CD4-positive, alpha-beta T cell treated with Interleukin-21 for 1 hour (primary cell): ENCODE measurements at regions not wholly inside any gene's neighbourhood (a gene's known extent, or its start where the extent isn't known, plus 50 kb on each side); places are given as distances from the start of the nearest gene placed in this dataset.
A peak's percentile ranks its signal among the peaks of the same experiment; 100 is the strongest.

Experiments
- DNase-seq: peaks from one replicate; pipeline ENCODE4 v3.0.0-alpha.2; 2020

DNA sequence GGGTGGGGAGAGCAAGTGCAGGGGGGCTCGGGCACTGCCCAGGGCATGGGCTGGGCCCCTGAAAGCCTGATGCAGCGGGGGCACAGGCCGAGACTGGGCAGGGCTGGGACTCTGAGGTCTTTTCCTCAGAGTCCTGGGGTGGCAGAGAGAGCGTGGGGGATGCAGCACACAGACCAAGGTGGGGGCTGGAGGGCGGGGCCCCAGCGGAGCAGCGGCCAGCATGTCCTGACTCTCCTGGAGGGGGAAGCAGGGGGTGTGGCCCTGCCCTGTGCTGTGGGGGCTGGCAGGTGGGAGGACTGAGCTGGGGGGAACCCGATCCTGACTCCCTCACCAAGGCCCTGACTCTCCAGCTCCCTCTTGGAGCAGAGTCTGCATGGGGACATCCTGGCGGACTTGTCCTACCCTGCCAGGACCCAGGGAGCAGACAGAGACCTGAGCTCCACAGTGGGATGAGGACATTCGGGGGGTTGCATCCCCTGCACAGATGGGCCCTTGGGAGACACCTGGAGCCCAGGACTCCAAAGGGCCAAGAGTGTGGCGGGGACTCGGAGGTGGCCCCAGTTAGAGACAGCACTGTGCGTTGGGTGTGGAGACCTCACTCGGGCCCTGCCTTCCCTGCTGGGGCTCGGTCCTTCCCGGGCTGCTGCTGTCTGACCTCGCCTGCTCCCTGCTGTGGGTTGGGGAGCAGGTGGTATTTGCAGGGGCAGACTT, 326.1 kb downstream of the TMEM121 start:
- no peak for DNase-seq

DNA sequence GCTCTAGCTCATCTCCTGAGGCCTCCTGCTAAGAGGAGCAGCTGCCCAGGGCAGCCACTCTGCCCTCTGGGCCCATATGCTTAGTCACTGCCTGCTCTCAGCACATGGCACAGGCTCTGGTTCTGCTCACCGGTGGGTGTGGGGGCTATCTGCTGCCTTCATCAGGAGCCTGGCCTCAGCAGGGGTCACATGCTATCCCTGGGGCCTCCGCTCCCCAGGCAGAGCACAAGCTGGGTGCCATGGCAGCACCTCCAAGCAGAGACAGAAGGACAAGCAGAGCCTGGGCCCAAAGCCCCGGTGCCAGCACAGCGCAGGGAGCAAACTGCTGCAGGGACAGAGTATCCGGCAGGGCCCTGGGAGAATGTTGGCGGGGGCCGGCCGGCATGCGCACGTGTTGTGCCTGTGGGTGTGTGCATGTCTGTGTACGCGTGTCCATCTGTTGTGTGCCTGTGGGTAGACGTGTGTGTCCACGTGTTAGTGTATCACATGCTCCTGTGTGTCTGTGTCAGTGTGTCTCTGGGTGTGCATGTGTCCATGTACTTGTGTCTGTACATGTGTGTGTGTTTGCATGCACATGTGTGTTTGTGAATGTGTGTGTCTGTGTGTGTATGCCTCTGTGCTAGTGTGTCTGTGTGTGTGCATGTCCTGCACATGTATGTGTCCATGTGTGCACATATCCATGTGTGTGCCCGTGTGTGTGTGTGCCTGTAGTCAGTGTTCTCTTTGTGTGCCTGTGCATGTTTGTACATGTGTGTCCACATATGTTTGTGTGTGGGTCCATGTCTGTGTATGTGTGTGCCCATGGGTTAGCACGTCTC, 326.9 kb downstream of the TMEM121 start:
- no peak for DNase-seq

DNA sequence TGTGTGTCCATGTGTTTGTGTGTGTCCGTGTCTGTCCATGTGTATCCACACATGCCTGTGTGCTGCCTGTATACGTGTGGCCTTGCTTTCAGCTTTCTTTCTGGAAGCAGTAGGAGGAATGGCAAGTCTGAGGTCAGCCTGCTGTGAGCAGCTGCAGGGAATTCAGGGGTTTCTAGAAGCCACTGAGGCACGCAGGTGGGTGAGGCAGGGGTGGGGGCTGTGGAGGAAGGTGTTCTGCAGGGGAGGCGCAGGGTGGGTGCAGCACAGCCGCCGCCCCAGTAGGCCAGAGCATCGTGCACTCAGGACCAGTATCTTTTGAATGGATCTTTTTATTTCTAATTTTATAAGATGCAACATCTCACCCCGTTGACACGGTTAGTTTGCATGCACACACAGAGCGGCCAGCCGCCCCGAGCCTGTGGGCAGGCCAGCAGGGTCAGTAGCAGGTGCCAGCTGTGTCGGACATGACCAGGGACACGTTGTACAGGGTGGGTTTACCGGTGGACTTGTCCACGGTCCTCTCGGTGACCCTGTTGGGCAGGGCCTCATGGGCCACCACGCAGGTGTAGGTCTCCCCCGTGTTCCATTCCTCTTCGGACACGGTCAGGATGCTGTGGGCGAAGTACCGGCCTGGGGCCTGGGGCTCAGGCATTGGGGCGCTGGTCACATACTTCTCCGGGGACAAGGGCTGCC, 327.7 kb downstream of the TMEM121 start:
- DNase-seq = no peak

DNA sequence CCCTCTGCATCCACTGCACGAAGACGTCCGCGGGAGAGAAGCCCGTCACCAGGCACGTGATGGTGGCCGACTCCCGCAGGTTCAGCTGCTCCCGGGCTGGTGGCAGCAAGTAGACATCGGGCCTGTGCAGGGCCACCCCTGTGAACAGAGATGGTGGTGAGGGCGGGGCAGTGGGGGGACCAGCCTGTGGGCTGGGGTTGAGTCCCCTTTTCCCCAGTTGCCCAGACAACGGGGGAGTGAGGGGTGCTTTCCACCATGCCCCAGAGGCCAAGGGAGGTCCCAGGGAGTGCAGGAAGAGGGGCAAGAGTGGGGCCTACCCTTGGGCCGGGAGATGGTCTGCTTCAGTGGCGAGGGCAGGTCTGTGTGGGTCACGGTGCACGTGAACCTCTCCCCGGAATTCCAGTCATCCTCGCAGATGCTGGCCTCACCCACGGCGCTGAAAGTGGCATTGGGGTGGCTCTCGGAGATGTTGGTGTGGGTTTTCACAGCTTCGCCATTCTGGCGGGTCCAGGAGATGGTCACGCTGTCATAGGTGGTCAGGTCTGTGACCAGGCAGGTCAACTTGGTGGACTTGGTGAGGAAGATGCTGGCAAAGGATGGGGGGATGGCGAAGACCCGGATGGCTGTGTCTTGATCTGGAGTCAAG, 328.3 kb downstream of the TMEM121 start:
- no peak for DNase-seq

DNA sequence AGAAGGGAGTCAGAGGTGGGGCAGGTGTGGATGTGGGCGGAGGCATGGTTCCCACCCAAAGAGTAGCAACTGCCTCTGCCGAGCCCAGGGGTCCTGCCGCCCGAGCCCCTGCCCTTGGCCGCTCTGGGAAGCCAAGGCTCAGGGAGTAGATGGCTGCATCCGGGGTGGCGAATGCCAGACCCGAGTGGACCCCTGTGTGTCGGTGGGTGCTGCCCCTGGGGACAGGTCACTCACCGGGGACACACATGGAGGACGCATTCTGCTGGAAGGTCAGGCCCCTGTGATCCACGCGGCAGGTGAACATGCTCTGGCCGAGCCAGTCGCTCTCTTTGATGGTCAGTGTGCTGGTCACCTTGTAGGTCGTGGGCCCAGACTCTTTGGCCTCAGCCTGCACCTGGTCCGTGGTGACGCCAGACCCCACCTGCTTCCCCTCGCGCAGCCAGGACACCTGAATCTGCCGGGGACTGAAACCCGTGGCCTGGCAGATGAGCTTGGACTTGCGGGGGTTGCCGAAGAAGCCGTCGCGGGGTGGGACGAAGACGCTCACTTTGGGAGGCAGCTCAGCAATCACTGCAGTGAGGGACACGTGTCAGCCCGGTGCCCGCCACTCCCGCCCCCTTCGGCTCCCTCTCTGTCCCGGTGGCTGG, 329.0 kb downstream of the TMEM121 start:
- DNase-seq = no peak

DNA sequence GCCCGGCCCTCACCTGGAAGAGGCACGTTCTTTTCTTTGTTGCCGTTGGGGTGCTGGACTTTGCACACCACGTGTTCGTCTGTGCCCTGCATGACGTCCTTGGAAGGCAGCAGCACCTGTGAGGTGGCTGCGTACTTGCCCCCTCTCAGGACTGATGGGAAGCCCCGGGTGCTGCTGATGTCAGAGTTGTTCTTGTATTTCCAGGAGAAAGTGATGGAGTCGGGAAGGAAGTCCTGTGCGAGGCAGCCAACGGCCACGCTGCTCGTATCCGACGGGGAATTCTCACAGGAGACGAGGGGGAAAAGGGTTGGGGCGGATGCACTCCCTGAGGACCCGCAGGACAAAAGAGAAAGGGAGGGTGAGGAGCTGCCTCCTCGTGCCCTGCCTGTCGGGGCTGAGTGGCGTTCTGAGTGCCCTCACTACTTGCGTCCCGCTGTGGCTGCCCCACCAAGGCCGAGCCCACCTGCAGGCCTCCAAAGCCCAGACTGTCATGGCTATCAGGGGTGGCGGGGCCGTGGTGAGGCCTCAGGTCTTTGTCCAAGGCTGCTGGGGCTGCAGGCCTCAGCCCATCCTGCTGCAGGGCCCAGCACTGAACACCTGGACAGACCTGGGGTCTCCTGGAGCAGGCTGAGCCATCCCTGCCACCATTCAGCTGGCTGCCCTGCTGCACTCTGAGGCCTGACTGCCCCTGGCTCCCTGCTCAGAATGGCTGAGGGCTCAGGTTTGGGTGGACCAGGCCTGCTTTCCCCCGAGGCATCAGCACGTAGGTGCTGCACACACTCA, 329.7 kb downstream of the TMEM121 start:
- no peak for DNase-seq

DNA sequence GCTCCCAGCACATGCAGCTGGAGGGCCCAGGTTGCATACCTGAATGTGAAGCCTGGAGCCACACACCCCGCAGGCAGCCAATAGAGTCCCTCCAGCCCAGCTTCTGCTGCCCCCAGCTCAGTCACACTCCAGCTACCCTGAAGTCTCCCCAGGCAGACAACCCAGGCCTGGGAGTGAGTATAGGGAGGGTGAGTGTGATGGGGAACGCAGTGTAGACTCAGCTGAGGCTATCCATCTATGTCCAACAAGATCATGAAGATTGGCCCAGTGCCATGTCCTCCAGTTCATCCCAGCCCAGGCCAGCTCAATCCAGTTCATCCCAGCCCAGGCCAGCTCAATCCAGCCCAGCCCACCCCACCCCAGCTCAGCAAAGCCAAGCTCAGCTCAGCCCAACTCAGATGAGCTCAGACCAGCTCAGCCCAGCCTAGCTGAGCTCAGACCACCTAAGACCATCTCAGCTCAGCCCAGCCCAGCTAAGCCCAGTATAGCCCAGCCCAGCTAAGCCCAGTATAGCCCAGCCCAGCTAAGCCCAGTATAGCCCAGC, 330.4 kb downstream of the TMEM121 start:
- no peak for DNase-seq

DNA sequence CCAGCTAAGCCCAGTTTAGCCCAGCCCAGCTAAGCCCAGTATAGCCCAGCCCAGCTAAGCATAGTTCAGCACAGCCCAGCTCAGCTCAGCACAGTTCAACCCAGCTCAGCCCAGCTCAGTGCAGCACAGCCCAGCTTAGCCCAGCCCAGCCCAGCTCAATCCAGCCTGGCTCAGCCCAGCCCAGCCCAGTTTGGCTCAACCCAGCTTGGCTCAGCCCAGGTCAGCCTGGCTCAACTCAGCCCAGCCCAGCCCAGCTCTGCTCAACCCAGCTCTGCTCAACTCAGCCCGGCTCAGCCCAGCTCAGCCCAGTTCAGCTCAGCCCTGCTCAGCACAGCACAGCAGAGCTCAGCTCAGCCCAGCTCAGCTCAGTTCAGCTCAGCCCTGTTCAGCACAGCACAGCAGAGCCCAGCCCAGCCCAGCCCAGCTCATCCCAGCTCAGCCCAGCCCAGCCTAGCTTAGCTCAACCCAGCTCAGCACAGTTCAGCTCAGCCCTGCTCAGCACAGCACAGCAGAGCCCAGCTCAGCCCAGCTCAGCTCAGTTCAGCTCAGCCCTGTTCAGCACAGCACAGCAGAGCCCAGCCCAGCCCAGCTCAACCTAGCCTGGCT, 330.9 kb downstream of the TMEM121 start:
- DNase-seq = peak; percentile 50

DNA sequence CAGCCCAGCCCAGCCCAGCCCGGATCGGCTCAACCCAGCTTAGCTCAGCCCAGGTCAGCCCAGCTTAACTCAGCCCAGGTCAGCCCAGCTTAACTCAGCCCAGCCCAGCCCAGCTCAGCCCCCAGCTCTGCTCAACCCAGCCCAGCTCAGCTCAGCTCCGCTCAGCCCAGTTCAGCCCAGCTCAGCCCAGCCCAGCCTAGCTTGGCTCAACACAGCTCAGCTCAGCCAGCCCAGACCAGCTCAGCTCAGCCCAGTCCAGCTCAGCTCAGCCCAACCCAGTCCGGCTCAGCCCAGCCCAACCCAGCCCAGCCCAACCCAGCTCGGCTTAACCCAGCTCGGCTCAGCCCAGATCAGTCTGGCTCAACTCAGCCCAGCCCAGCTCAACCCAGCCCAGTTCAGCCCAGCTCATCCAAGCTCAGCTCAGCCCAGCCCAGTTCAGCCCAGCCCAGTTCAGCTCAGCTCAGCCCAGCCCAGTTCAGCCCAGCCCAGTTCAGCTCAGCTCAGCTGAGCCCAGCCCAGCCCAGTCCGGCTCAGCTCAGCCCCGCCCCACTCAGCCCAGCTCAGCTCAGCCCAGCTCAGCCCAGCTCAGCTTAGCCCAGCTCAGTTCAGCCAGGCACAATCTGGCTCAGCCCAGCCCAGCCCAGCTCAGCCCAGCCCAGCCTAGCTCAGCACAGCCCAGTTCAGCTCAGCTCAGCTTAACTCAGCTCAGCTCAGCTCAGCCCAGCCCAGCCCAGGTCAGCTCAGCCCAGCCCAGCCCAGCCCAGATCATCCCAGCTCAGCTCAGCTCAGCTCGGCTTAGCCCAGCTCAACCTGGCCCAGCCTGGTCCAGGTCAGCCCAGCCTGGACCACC, 331.7 kb downstream of the TMEM121 start:
- peak; percentile 51 for DNase-seq

DNA sequence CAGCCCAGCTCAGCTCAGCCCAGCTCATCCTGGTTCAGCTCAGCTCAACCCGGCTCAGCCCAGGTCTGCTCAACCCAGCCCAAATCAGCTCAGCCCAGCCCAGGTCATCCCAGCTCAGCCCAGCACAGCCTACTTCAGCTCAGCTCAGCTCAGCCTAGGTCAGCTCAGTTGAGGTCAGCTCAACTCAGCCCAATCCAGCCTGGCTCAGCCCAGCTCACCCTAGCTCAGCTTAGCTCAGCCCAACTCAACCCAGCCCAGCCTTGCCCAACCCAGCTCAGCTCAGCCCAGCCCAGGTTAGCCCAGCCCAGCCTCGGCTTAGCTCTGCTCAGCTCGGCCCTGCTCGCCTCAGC, 332.3 kb downstream of the TMEM121 start:
- DNase-seq = no peak

DNA sequence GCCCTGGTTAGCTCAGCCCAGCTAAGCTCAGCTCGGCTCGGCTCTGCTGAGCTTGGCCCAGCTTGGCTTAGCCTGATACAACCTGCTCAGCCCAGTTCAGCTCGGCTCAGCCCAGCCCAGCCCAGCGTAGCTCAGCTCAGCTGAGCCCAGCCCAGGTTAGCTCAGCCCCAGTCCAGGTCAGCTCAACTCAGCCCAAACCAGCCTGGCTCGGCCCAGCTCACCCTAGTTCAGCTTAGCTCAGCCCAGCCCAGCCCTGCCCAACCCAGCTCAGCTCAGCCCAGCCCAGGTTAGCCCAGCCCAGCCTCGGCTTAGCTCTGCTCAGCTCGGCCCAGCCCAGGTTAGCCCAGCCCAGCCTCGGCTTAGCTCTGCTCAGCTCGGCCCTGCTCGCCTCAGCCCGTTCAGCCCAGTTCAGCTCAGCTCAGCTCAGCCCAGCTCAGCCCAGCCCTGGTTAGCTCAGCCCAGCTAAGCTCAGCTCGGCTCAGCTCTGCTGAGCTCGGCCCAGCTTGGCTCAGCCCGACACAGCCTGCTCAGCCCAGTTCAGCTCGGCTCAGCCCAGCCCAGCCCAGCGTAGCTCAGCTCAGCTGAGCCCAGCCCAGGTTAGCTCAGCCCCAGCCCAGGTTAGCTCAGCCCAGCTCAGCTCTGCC, 332.8 kb downstream of the TMEM121 start:
- DNase-seq = peak; percentile 25

DNA sequence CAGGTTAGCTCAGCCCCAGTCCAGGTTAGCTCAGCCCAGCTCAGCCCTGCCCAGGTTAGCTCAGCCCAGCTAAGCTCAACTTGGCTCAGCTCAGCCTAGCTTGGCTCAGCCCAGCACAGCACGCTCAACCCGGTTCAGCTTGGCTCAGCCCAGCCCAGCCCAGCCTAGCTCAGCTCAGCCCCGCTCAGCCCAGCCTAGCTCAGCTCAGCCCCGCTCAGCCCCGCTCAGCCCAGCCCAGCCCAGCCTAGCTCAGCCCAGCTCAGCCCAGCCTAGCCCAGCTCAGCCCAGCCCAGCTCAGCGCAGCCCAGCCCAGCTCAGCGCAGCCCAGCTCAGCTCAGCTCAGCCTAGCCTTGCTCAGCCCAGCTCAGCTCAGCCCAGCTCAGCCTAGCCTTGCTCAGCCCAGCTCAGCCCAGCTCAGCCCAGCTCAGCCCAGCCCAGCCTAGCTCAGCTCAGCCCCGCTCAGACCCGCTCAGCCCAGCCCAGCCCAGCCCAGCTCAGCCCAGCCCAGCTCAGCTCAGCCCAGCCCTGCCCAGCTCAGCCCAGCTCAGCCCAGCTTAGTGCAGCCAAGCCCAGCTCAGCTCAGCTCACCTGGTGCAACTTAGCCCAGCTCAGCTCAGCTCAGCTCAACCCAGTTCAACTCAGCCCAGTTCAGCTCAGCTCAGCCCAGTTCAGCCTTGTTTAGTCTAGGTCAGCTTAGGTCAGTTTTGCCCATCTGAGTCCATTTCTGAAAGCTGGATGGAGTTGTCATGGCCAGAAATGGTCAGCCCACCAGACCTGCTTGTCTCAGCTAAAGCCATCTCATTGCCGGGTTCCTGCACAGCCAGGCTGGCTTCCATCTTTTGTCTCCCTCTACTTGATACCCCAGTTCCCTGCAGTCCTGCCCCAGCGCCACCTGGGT, 333.6 kb downstream of the TMEM121 start:
- peak; percentile 60 for DNase-seq

DNA sequence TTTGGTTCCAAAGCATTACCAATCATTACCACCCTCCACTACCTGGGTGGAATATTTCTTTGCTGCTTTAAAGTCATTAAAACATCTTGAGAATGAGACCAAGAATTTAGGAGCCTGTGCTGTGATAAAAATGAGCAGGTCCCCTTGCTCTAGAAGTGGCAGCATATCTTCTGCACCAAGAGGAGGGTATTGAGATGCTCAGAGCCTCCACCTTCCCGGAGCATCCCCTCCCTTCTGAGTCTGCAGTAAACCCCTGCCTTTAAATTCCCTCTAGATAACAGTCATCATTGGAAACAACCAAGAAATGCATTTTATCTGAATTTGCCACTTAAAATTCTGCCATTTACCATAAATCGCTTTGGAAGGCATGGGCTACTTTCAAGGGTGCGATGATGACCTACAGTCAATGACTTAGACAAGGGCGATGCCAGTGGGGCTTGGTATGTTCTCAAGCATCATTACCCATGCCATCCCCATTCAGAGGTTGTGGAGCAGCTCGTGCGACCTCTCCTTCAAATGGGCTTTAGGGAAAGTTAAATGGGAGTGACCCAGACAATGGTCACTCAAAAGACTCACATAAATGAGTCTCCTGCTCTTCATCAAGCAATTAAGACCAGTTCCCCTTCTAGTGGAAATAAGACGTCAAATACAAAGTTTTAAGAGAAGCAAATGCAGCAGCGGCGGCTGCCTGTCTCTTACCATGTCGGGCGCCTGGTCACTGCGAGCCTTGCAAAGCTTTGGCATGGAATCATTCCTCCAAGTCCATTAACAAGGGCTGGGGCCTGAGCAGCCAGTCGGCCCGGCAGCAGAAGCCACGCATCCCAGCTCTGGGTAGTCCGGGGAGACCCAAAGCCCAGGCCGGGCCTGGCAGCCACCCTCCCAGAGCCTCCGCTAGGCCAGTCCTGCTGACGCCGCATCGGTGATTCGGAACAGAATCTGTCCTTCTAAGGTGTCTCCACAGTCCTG, 334.5 kb downstream of the TMEM121 start:
- no peak for DNase-seq

DNA sequence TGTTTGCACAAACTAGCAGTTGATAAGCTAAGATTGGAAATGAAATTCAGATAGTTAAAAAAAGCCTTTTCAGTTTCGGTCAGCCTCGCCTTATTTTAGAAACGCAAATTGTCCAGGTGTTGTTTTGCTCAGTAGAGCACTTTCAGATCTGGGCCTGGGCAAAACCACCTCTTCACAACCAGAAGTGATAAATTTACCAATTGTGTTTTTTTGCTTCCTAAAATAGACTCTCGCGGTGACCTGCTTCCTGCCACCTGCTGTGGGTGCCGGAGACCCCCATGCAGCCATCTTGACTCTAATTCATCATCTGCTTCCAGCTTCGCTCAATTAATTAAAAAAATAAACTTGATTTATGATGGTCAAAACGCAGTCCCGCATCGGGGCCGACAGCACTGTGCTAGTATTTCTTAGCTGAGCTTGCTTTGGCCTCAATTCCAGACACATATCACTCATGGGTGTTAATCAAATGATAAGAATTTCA, 335.6 kb downstream of the TMEM121 start:
- peak; percentile 53 for DNase-seq

DNA sequence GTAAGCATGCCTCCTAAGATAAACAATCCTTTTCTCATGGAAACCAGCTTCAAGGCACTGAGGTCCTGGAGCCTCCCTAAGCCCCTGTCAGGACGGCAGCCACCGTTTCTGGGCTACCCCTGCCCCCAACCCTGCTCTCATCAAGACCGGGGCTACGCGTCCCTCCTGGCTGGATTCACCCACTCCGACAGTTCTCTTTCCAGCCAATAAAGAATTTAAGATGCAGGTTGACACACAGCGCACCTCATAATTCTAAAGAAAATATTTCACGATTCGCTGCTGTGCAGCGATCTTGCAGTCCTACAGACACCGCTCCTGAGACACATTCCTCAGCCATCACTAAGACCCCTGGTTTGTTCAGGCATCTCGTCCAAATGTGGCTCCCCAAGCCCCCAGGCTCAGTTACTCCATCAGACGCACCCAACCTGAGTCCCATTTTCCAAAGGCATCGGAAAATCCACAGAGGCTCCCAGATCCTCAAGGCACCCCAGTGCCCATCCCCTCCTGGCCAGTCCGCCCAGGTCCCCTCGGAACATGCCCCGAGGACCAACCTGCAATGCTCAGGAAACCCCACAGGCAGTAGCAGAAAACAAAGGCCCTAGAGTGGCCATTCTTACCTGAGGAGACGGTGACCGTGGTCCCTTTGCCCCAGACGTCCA, 336.3 kb downstream of the TMEM121 start:
- DNase-seq = no peak

DNA sequence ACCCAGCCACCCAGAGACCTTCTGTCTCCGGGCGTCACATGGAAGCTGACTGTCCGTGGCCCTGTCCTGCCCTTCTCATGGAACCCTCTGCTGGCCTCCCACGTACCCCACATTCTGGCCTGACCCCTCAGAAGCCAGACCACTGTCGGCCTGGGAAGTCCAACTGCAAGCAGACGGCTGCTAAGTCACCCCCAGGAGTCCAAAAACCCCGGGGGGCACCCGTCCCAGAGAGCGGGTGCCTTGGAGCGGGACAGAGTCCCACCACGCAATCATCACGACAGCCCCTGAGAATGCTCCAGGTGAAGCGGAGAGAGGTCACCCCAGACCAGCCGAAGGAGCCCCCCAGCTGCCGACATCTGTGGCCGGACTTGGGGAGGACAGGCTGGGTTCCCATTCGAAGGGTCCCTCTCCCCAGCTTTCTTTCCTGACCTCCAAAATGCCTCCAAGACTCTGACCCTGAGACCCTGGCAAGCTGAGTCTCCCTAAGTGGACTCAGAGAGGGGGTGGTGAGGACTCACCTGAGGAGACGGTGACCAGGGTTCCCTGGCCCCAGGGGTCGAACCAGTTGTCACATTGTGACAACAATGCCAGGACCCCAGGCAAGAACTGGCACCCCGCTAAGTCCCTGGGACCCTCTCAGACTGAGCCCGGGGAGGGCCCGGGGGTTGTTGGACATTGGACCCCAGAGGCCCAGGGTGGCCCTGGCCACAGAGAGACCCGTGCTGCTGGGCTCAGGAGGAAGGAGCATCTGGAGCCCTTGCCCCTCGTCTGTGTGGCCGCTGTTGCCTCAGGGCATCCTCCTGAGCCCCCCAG, 337.1 kb downstream of the TMEM121 start:
- no peak for DNase-seq
